ENCODE measurements at regions not wholly inside any gene's neighbourhood (a gene's known extent, or its start where the extent isn't known, plus 50 kb on each side); places are given as distances from the start of the nearest gene placed in this dataset.

DNA sequence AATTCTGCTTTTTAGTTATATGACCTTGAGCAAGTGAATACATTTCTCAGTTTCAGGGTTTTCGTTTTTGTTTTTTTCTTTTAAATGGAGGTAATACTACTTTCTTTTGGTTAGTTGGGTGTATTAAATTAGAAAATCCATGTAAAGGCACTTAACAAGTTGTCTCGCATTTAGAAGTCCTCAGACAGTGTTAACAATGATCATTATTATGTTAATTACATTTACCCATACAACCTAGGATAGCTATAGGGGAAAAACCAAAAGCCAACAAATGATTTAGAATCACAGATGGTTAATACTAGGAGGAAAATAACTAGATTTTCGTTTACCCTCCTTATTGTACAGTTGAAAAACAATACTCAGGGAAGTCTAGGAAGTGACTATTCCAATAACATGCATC is 972.2 kb upstream of the WWC1 start:
- TF ChIP-seq, protein P1, sequence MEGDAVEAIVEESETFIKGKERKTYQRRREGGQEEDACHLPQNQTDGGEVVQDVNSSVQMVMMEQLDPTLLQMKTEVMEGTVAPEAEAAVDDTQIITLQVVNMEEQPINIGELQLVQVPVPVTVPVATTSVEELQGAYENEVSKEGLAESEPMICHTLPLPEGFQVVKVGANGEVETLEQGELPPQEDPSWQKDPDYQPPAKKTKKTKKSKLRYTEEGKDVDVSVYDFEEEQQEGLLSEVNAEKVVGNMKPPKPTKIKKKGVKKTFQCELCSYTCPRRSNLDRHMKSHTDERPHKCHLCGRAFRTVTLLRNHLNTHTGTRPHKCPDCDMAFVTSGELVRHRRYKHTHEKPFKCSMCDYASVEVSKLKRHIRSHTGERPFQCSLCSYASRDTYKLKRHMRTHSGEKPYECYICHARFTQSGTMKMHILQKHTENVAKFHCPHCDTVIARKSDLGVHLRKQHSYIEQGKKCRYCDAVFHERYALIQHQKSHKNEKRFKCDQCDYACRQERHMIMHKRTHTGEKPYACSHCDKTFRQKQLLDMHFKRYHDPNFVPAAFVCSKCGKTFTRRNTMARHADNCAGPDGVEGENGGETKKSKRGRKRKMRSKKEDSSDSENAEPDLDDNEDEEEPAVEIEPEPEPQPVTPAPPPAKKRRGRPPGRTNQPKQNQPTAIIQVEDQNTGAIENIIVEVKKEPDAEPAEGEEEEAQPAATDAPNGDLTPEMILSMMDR (conservative IDR thresholded peaks at IDR 0.05; ENCODE audit: low read length) = no peak
- no peak for TF ChIP-seq EZH2phosphoT487 (IDR thresholded peaks at IDR 0.05; ENCODE audit: borderline replicate concordance, low read depth, low read length)
